Erythroblast (primary cell): ENCODE measurements at regions not wholly inside any gene's neighbourhood (a gene's known extent, or its start where the extent isn't known, plus 50 kb on each side); places are given as distances from the start of the nearest gene placed in this dataset.

Source experiments
- GATA1 ChIP-seq: IDR thresholded peaks from 2 replicates; pipeline ENCODE4 v1.6.1; 2011; ENCODE audit warnings: low read depth, mild to moderate bottlenecking, control low read depth, low read length, moderate library complexity
- POLR2A ChIP-seq: IDR thresholded peaks from 2 replicates; pipeline ENCODE4 v1.6.1; 2011; ENCODE audit warnings: mild to moderate bottlenecking, low read length

GRCh38 chr20:48025051-48025515 lies 239.8 kb upstream of the SULF2 start:
- no peak for TF ChIP-seq POLR2A
- no peak for TF ChIP-seq GATA1
